ENCODE measurements at regions not wholly inside any gene's neighbourhood (a gene's known extent, or its start where the extent isn't known, plus 50 kb on each side); places are given as distances from the start of the nearest gene placed in this dataset.

- no peak for TF ChIP-seq CTCF (conservative IDR thresholded peaks at IDR 0.05; ENCODE audit: low read depth, low read length)
- no peak for TF ChIP-seq EZH2 (IDR thresholded peaks at IDR 0.05; ENCODE audit: borderline replicate concordance, low read depth, low read length, poor library complexity, severe bottlenecking)
These were observed 191.7 kb upstream of the GK2 start for GRCh38 chr4:79599691-79600090.

All from A673 (cell line).